ENCODE measurements at regions not wholly inside any gene's neighbourhood (a gene's known extent, or its start where the extent isn't known, plus 50 kb on each side); places are given as distances from the start of the nearest gene placed in this dataset.

- intact Hi-C loops (cut with micrococcal nuclease) = loop anchor here (5.0 kb wide), 1 partner anchor 222 kb away; no protein-coding TSS in a partner anchor
Observed at GRCh38 chr20:11144114-11144950, 470.5 kb upstream of the JAG1 start.

More at GRCh38 chr20:11144114-11144950, 470.5 kb upstream of the JAG1 start:
- in situ Hi-C loops (cut with MboI; ENCODE audit: low sequenced_read_pairs) = no loop called here
- no peak overlapping the region for H4K8ac ChIP-seq (ENCODE audit: low read depth in 2 of 2, low read length in 2 of 2)
- no peaks in the 10 kb centered on the region for H3K9me3 ChIP-seq (ENCODE audit: control insufficient read depth, insufficient read depth, low read length)
- no peak overlapping the region for H3K14ac ChIP-seq (replicated peaks; ENCODE audit: low read depth, low read length)
- peak overlapping the region; percentile 58 for H2AFZ ChIP-seq (replicated peaks; ENCODE audit: low read length, poor library complexity)
- H2BK120ac ChIP-seq (ENCODE audit: low read depth, low read length) = peak overlapping the region; percentile 32; the same call in 1 of the 2 replicates
- no peak overlapping the region for H2BK20ac ChIP-seq (ENCODE audit: low read depth, low read length)
- H4K20me1 ChIP-seq (ENCODE audit: insufficient read depth, low read length) = no peaks in the 10 kb centered on the region
- TF ChIP-seq FOS (IDR thresholded peaks at IDR 0.05; ENCODE audit: low read depth, low read length) = 0 out of 2 replicates have a peak, but pooled peaks have one; percentile 37
- TF ChIP-seq CEBPB (IDR thresholded peaks at IDR 0.05; ENCODE audit: low read depth, low read length) = no peak
- dilution Hi-C loops (cut with HindIII; ENCODE audit: low sequenced_read_pairs, unreplicated experiment) = no loop called here
- no peaks in the 10 kb centered on the region for H3K36me3 ChIP-seq (ENCODE audit: control insufficient read depth, insufficient read depth, low read length)
- DNase-seq = peak; percentile 93
- no peak overlapping the region for H3K18ac ChIP-seq (ENCODE audit: low read depth, low read length)
- H3K79me1 ChIP-seq (ENCODE audit: low read depth in 1 of 2, low read length in 2 of 2) = no peaks in the 10 kb centered on the region
- H2AK5ac ChIP-seq (ENCODE audit: low read depth, low read length) = no peak overlapping the region
- H2BK15ac ChIP-seq (ENCODE audit: low read depth, low read length) = no peak overlapping the region
- no peak overlapping the region for H3K4me2 ChIP-seq (ENCODE audit: low read depth, low read length)
- H3K4me1 ChIP-seq (ENCODE audit: control insufficient read depth, insufficient read depth, low read length) = 0 out of 2 replicates have a peak, but pooled peaks cover 2% of the 10 kb centered on the region
- ChIA-PET POLR2A (ENCODE audit: unreplicated experiment) (no interaction called here), CTCF (interaction anchor here (0.7 kb wide), 1 partner anchor 9 kb away, joined by 3 read pairs; no protein-coding TSS in a partner anchor)
- no peak overlapping the region for H3K23ac ChIP-seq (ENCODE audit: low read depth, low read length)
- H4K5ac ChIP-seq (ENCODE audit: low read depth, low read length) = no peak overlapping the region
- H4K91ac ChIP-seq (ENCODE audit: insufficient read depth, low read depth, low read length) = no peak overlapping the region
- 40% methylated on average over 1 of the region's 10 CpGs; no CpG with 5 or more reads in 1 of the 2 experiments for WGBS, 2 experiments (ENCODE audit: extremely low coverage in 2 of 2, insufficient read length in 1 of 2)
- H3K4me3 ChIP-seq (ENCODE audit: insufficient read depth, low read depth, low read length) = no peak overlapping the region
- no peak overlapping the region for H3K27ac ChIP-seq (ENCODE audit: insufficient read depth, low read length)
- H3K9me1 ChIP-seq (ENCODE audit: insufficient read depth, low read length) = no peaks in the 10 kb centered on the region
- H3K9ac ChIP-seq (ENCODE audit: low read depth, low read length) = no peak overlapping the region
- no peak overlapping the region for H2BK5ac ChIP-seq (ENCODE audit: low read depth, low read length, poor library complexity, severe bottlenecking)
- H2AK9ac ChIP-seq (replicated peaks; ENCODE audit: low read depth, low read length, poor library complexity) = no peak overlapping the region
- no peaks in the 10 kb centered on the region for H3K27me3 ChIP-seq (ENCODE audit: control insufficient read depth, insufficient read depth, low read length)
- H3K4ac ChIP-seq (ENCODE audit: low read depth, low read length) = no peak overlapping the region
- ATAC-seq (ENCODE audit: low read depth) = peak; percentile 44
- no TSS peak for BruUV-seq (replicated peaks)
- H3K56ac ChIP-seq (ENCODE audit: extremely low read depth, insufficient read depth, low read length) = no peak overlapping the region
